ENCODE measurements at regions not wholly inside any gene's neighbourhood (a gene's known extent, or its start where the extent isn't known, plus 50 kb on each side); places are given as distances from the start of the nearest gene placed in this dataset.
A peak's percentile ranks its signal among the peaks of the same experiment; 100 is the strongest.

- H3K4me2 ChIP-seq (ENCODE audit: extremely low read depth, insufficient read depth, low read length), result no peak overlapping the region
- no peaks in the 10 kb centered on the region for H3K27me3 ChIP-seq (ENCODE audit: control insufficient read depth, insufficient read depth, low read length)
- H3K36me3 ChIP-seq (ENCODE audit: control insufficient read depth, insufficient read depth, low read length), result no peaks in the 10 kb centered on the region
- no peak overlapping the region for H2AFZ ChIP-seq (ENCODE audit: low read length)
- no peak for DNase-seq (ENCODE audit: low read depth in 2 of 2)
- H3K9ac ChIP-seq (ENCODE audit: insufficient read depth, low read length), result no peak overlapping the region
- TF ChIP-seq EZH2 (IDR thresholded peaks at IDR 0.05; ENCODE audit: low read length, missing control alignments), result no peak
- TF ChIP-seq, protein P1, sequence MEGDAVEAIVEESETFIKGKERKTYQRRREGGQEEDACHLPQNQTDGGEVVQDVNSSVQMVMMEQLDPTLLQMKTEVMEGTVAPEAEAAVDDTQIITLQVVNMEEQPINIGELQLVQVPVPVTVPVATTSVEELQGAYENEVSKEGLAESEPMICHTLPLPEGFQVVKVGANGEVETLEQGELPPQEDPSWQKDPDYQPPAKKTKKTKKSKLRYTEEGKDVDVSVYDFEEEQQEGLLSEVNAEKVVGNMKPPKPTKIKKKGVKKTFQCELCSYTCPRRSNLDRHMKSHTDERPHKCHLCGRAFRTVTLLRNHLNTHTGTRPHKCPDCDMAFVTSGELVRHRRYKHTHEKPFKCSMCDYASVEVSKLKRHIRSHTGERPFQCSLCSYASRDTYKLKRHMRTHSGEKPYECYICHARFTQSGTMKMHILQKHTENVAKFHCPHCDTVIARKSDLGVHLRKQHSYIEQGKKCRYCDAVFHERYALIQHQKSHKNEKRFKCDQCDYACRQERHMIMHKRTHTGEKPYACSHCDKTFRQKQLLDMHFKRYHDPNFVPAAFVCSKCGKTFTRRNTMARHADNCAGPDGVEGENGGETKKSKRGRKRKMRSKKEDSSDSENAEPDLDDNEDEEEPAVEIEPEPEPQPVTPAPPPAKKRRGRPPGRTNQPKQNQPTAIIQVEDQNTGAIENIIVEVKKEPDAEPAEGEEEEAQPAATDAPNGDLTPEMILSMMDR (conservative IDR thresholded peaks at IDR 0.05 in 1 of 2, IDR thresholded peaks at IDR 0.05 in 1 of 2; ENCODE audit: low read depth in 1 of 2, low read length in 2 of 2), result no peak
- no peaks in the 10 kb centered on the region for H3K9me3 ChIP-seq (ENCODE audit: control insufficient read depth, insufficient read depth, low read depth, low read length)
- peak overlapping the region; percentile 82 for H3K27ac ChIP-seq (ENCODE audit: insufficient read depth, low read length)
- H3K4me3 ChIP-seq (replicated peaks in 1 of 4; ENCODE audit: control extremely low read depth in 1 of 4, insufficient read depth in 1 of 4, low read depth in 3 of 4, low read length in 4 of 4), result no peak overlapping the region
- H4K20me1 ChIP-seq (ENCODE audit: control insufficient read depth, extremely low read depth, insufficient read depth, low read length), result no peaks in the 10 kb centered on the region
- H3K79me2 ChIP-seq (ENCODE audit: control insufficient read depth, insufficient read depth, low read length), result no peaks in the 10 kb centered on the region
- H3K4me1 ChIP-seq (ENCODE audit: control insufficient read depth, extremely low read depth, insufficient read depth, low read length), result peaks cover 22% of the 10 kb centered on the region
Measured at GRCh38 chr18:25651553-25651952, 299.6 kb upstream of the ZNF521 start.

DNA sequence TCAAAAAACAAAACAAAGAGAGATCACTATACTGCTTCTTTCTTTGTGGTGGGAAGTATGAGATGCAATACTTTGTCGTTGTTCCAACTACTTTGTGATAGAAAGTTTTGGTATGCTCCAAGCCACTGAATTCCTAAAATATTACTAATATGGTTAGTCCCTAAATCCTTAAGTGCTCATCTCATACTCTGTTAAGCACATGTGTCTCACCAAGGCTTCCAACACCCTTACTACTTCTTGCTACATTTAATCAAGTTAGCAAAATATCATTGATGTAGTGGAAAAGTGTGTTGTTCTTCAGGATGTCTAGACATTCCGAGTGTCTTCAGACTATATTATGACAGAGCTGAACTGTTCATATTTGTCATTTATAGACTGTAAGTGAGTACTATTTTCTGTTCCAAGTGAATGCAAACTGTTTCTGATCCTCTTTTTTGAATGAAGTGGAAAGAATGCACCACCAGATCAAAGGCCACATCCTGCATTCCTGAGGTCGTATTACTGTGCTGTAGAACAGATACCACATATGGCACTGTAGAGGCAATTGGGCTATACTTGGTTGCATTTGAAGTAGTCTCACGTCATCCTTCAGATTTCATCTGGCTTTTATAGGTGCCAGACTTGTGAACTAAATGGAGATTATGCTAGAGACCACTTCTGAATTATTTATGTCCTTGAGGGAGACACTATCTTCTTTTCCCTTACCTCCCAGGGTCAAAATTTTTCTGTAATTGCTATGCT, 298.4 kb upstream of the ZNF521 start:
- H2AFZ ChIP-seq (ENCODE audit: low read length), result no peak overlapping the region
- H3K27ac ChIP-seq (ENCODE audit: insufficient read depth, low read length), result peak overlapping the region; percentile 82
- H4K20me1 ChIP-seq (ENCODE audit: control insufficient read depth, extremely low read depth, insufficient read depth, low read length), result no peaks in the 10 kb centered on the region
- H3K9me3 ChIP-seq (ENCODE audit: control insufficient read depth, insufficient read depth, low read depth, low read length), result no peaks in the 10 kb centered on the region
- H3K4me3 ChIP-seq (replicated peaks in 1 of 4; ENCODE audit: control extremely low read depth in 1 of 4, insufficient read depth in 1 of 4, low read depth in 3 of 4, low read length in 4 of 4), result peak overlapping the region in 1 of 4 experiments; percentile 4
- H3K4me2 ChIP-seq (ENCODE audit: extremely low read depth, insufficient read depth, low read length), result peak overlapping the region; percentile 55
- no peaks in the 10 kb centered on the region for H3K79me2 ChIP-seq (ENCODE audit: control insufficient read depth, insufficient read depth, low read length)
- peaks cover 22% of the 10 kb centered on the region for H3K4me1 ChIP-seq (ENCODE audit: control insufficient read depth, extremely low read depth, insufficient read depth, low read length)
- no peaks in the 10 kb centered on the region for H3K36me3 ChIP-seq (ENCODE audit: control insufficient read depth, insufficient read depth, low read length)
- peak; percentile 91 to 99 for DNase-seq (ENCODE audit: low read depth in 2 of 2)
- H3K9ac ChIP-seq (ENCODE audit: insufficient read depth, low read length), result no peak overlapping the region
- H3K27me3 ChIP-seq (ENCODE audit: control insufficient read depth, insufficient read depth, low read length), result no peaks in the 10 kb centered on the region
- TF ChIP-seq, protein P1 (conservative IDR thresholded peaks at IDR 0.05 in 1 of 2, IDR thresholded peaks at IDR 0.05 in 1 of 2; ENCODE audit: low read depth in 1 of 2, low read length in 2 of 2), result no peak
- no peak for TF ChIP-seq EZH2 (IDR thresholded peaks at IDR 0.05; ENCODE audit: low read length, missing control alignments)

DNA sequence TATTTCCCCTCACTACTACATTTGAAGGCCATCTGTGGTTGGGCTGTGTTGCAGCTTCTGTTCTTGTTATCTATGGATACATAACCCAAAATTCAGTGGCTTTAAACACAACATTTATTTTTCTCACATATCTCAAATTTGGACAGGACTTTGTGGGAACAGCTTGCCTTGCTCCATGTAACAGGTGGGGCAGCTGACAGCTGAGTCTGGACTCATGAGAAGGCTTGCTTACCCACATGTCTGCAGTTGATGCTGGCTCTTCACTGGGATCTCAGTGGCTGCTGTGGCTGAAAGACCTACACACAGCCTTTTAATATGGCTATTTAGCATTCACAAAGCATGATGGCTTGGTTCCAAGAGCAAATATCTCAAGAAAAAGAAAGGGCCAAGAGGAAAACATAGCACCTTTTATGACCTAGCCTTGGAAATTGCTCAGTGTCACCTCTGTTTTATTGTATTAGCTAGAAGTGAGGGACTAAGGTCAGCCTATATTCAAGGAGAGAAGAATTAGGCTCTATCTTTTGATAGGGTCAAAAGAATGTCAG, 296.8 kb upstream of the ZNF521 start:
- Histone ChIP-seq H4K20me1 (ENCODE audit: control insufficient read depth, extremely low read depth, insufficient read depth, low read length) (no peaks in the 10 kb centered on the region), H3K27ac (ENCODE audit: insufficient read depth, low read length) (peak overlapping the region; percentile 82), H3K9ac (ENCODE audit: insufficient read depth, low read length) (no peak overlapping the region), H3K36me3 (ENCODE audit: control insufficient read depth, insufficient read depth, low read length) (no peaks in the 10 kb centered on the region), H3K4me1 (ENCODE audit: control insufficient read depth, extremely low read depth, insufficient read depth, low read length) (peaks cover 22% of the 10 kb centered on the region), H3K4me3 (replicated peaks in 1 of 4; ENCODE audit: control extremely low read depth in 1 of 4, insufficient read depth in 1 of 4, low read depth in 3 of 4, low read length in 4 of 4) (no peak overlapping the region), H3K27me3 (ENCODE audit: control insufficient read depth, insufficient read depth, low read length) (no peaks in the 10 kb centered on the region), H3K4me2 (ENCODE audit: extremely low read depth, insufficient read depth, low read length) (no peak overlapping the region), H3K79me2 (ENCODE audit: control insufficient read depth, insufficient read depth, low read length) (no peaks in the 10 kb centered on the region), H3K9me3 (ENCODE audit: control insufficient read depth, insufficient read depth, low read depth, low read length) (no peaks in the 10 kb centered on the region), H2AFZ (ENCODE audit: low read length) (no peak overlapping the region)
- DNase-seq (ENCODE audit: low read depth in 2 of 2), result peak; percentile 12 to 63
- TF ChIP-seq EZH2 (IDR thresholded peaks at IDR 0.05; ENCODE audit: low read length, missing control alignments), result no peak
- TF ChIP-seq, protein P1 (conservative IDR thresholded peaks at IDR 0.05 in 1 of 2, IDR thresholded peaks at IDR 0.05 in 1 of 2; ENCODE audit: low read depth in 1 of 2, low read length in 2 of 2), result no peak
